Endometrium (tissue), 2 donors: ENCODE measurements at regions not wholly inside any gene's neighbourhood (a gene's known extent, or its start where the extent isn't known, plus 50 kb on each side); places are given as distances from the start of the nearest gene placed in this dataset.
A peak's percentile ranks its signal among the peaks of the same experiment; 100 is the strongest.

Experiments
- FAIRE-seq: peaks from 2 replicates; lab custom pipeline; 2012; peaks lifted over from hg19 to GRCh38; lab: Jason Lieb, UNC
- donor health status: control.
- donor health status: control.

- FAIRE-seq = no peak
Measured at GRCh38 chr12:42859612-42860011, 270.1 kb upstream of the PRICKLE1 start.

GRCh38 chr12:42857106-42857505 lies 267.6 kb upstream of the PRICKLE1 start:
- no peak for FAIRE-seq

- no peak for FAIRE-seq
Measured at GRCh38 chr12:42855362-42855950, 265.9 kb upstream of the PRICKLE1 start.

GRCh38 chr12:42854826-42855225 lies 265.3 kb upstream of the PRICKLE1 start:
- FAIRE-seq = no peak

DNA sequence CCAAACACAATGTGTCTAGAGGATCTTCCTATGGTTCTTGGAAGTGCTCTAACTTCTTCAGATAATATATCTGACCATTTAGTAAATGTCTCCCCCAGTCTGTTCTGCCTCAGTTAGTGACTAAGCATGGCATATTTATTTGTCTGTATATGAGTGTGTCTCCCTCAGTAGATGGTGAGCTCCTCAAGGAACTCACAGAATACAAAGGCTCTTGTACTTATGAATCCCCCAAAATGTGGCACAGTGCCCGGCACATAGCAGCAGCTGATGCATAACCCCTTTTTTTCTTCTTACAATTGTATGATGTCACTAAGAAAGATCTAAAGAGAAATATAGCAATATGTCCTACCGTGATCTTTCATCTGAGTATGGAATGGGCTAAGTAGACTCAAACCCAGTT lies 264.7 kb upstream of the PRICKLE1 start:
- no peak for FAIRE-seq

GRCh38 chr12:42853370-42854140 lies 264.0 kb upstream of the PRICKLE1 start:
- FAIRE-seq = peak; percentile 83

- no peak for FAIRE-seq
Measured at GRCh38 chr12:42846782-42847181, 257.2 kb upstream of the PRICKLE1 start.

- FAIRE-seq = no peak
Measured at GRCh38 chr12:42834062-42834461, 244.5 kb upstream of the PRICKLE1 start.

DNA sequence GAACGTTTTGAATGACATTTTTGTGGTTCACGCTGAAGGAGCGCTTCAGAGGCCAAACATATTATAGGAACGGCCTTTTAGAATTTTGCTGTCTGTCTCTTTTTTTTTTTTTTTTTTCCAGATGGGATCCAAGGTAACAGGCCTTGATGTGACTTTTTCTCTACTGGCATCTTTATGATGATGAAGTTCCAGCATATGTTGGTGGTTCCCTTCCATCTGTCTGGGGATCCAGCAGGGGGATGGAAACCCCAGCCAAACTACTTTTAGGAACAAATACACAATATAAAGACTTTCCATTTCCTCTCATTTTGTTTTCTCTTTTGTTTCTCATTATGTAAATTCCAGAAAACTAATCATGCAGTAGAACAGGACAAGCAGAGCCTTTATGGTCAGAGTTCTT lies 239.3 kb upstream of the PRICKLE1 start:
- no peak for FAIRE-seq

- no peak for FAIRE-seq
Measured at GRCh38 chr12:42824327-42824726, 234.8 kb upstream of the PRICKLE1 start.

DNA sequence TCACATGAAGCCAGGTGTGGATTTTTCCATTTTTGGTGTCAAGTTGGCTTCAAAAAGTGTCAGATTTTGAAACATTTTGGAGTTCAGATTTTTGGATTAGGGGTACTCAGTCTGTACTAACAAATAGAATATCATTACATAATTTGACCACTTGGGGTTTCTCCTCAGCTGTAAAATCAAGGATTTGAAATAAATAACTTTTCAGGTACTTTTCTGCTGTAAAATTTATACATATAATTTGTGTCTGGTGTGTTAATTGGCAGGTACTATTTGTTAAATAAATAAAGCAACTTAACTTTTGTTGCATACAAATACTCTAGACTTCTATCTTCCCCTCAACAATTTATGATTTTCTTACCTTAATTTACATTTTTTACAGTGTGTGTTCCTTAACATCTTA lies 234.1 kb upstream of the PRICKLE1 start:
- no peak for FAIRE-seq

DNA sequence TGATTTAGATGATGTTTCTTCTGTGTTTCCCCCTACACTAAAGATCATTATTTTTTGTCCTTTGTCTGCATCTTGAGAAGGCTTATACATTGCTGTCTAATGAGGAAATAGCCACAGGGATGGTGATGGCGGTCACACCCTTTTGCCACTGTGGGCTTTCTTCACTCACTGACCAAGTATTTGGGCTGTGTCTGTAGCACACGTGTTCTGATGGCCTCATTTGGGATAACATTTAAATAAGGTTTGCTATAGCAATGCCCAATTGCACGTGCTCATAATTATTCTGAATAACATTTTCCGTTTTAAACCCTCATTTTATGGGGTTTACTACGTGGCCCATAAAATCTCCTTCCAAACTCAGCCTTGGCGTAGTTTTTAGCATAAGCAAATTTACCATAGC lies 230.3 kb upstream of the PRICKLE1 start:
- FAIRE-seq = no peak

DNA sequence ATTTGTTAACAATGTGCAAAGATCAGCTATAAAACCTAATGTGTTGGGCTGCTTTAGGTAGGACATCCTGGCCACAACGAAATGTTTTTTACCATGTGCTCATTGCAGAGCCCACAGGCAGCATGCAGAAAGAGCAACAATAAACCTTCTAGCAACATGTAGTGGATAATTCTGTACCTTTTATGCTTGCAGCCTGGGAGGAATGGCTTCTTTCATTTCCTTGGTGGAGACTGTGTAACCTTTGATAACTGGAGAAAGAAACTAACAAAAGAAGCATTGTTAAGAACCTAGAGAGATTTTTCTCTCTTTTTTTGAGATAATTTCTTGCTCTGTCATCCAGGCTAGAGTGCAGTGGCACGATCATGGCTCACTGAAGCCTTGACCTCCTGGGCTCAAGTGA lies 225.5 kb upstream of the PRICKLE1 start:
- FAIRE-seq = no peak

DNA sequence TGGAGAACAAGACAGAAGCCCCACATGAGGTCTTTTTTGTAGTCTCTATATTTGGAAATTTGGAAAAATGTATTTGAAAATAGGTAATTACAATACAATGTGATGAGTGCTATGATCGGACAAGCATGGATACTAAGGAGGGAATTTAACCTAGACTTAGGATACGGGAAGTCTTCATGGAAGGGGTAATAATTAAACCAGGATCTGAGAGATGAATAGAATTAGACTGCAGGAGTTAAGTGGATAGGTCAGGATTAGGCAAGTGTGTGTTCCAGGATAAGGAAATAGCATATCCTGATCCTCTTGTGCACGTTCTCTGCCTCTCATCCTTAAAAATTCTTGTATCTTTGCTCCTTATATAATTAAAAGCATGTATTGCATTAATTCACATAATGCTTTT lies 223.3 kb upstream of the PRICKLE1 start:
- FAIRE-seq = no peak

DNA sequence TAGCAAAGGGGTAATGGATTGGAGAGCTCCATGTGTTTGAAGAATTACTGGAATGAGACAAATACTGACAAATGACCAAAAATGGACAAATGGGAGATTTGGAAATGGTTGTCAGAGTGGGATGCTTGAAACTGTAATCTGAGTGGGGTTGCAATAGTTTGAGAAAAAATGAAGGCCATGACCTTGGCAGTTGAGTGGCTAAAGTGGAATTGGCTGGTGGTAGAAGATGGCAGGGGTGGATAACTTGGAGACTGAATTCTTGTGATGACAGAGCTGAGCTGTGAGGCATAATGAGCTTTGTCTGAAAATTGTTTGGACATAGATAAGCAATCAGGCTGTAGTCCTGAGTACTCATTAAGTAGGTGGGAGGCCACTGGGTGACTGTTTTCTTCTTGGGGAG lies 222.5 kb upstream of the PRICKLE1 start:
- FAIRE-seq = no peak

GRCh38 chr12:42810006-42810405 lies 220.5 kb upstream of the PRICKLE1 start:
- no peak for FAIRE-seq

GRCh38 chr12:42809226-42809625 lies 219.7 kb upstream of the PRICKLE1 start:
- no peak for FAIRE-seq

DNA sequence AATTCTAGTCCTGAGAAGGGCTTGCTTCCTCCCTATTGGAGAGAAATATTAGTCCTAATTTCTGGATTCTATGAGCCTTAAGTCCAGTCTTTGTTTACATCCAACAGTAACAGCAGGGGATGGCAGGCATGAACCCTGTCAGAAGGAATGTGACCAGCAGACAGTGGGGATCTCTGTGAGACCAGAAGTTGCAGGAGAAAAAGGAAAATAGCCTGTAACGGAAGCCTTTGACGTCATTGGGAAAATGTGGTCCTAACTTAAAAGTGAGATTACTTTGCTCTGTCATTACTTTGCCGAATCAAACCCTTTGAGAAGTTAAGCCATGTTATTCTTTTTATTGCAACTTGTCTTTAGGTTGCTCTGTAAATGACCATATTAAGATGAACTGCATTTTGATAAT lies 218.2 kb upstream of the PRICKLE1 start:
- no peak for FAIRE-seq

GRCh38 chr12:42807251-42807650 lies 217.7 kb upstream of the PRICKLE1 start:
- no peak for FAIRE-seq

- no peak for FAIRE-seq
Measured at GRCh38 chr12:42804928-42805327, 215.4 kb upstream of the PRICKLE1 start.

DNA sequence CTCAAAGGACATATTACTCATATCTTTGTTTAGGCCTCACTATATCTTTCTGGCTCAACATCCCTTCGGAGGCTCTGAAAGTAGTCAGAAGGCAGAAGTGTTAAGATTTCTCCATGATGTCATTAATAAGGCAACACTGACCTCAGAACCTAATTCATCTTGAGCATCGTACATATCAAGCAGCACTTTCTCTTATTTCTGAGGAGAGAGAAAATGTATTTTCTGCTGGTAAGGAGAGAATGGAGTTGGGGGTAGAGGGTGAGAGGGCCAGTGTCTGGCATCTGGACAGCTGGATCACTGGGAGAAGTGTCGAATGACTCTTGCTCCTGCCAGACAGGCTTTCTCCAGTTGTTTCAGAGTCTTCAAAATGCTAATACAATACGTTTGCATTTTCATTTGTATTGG lies 213.2 kb upstream of the PRICKLE1 start:
- FAIRE-seq = no peak

GRCh38 chr12:42801271-42801670 lies 211.7 kb upstream of the PRICKLE1 start:
- no peak for FAIRE-seq

DNA sequence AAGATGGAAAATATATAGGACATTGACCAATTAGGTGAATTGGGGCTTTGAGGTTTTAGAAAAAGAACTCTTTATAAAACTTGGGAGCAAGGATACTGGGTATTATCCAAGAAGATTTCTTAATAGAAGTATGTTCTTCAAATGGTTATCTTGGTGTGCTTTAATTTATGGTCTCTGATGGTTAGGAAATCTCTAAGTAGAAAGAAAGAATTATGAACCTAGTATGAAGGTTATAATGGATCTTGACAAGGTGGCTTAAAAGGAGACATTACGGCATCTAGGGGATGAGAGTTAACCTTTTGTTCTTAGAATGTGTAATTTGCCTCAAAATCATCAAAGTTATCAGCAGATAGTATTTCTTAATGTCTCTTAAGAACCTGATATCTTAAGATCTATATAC lies 210.4 kb upstream of the PRICKLE1 start:
- no peak for FAIRE-seq

DNA sequence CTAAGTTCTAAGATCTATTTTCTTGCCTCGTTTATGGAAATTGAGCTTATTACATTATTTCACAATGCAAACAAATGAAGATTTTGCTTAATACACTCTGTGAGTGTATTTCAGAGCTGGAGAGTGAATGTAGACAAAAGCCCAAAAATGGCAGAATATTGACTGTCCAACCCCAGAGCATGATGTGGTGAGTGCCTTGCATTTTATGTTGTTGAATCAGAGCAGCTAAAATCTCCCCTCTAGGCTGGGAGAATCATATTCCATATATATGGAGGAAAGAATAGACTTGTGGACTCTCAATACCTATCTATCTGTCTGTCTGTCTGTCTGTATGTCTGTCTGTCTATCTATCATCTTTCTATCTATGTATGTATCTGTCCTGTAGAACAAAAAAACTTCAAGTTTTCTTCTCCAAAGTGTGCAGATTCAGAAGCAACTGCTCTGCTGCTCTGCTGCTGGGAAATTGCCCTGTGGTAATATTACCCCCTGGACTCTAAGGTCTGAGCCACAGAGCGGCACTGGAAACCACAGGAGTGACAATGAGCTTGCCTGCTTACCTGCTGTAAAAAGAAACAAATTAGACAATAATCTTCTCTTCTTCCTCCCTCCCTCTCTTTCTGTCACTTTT lies 209.4 kb upstream of the PRICKLE1 start:
- no peak for FAIRE-seq
